Mucosa of rectum (tissue), 2 donors: ENCODE measurements at regions not wholly inside any gene's neighbourhood (a gene's known extent, or its start where the extent isn't known, plus 50 kb on each side); places are given as distances from the start of the nearest gene placed in this dataset.
"Not testable (repeated sequence)": the region's sequence is repeated elsewhere in the genome, so short reads cannot be mapped to it uniquely, and the experiment has no call there.

Experiments
- H3K27ac ChIP-seq, 2 donors: one replicate each; pipeline ENCODE4 v1.7.0; 2013; ENCODE audit warnings: inconsistent platforms in 2 of 2, low read depth in 2 of 2, low read length in 2 of 2
- H3K27me3 ChIP-seq, 2 donors: one replicate each; pipeline ENCODE4 v1.7.0; 2013; ENCODE audit warnings: low read length in 2 of 2; ENCODE audit not compliant: control insufficient read depth in 2 of 2, insufficient read depth in 2 of 2
- H3K36me3 ChIP-seq, 2 donors: one replicate each; pipeline ENCODE4 v1.7.0; 2013; ENCODE audit warnings: low read length in 2 of 2; ENCODE audit not compliant: control insufficient read depth in 2 of 2, insufficient read depth in 2 of 2
- H3K4me1 ChIP-seq, 2 donors: one replicate each; pipeline ENCODE4 v1.7.0; 2013; ENCODE audit warnings: low read length in 2 of 2, mild to moderate bottlenecking in 1 of 2; ENCODE audit not compliant: control insufficient read depth in 2 of 2, insufficient read depth in 2 of 2
- H3K4me3 ChIP-seq, 2 donors: one replicate each; pipeline ENCODE4 v1.7.0; 2013; ENCODE audit warnings: low read length in 2 of 2
- H3K9ac ChIP-seq, 2 donors: one replicate each; pipeline ENCODE4 v1.7.0; 2013; ENCODE audit warnings: low read length in 2 of 2, low read depth in 1 of 2, mild to moderate bottlenecking in 1 of 2
- H3K9me3 ChIP-seq, 2 donors: one replicate each; pipeline ENCODE4 v1.7.0; 2013; ENCODE audit warnings: low read length in 2 of 2; ENCODE audit not compliant: control insufficient read depth in 2 of 2
- donor health status: healthy.
- donor health status: Normal muscosa, but diverticular disease.

DNA sequence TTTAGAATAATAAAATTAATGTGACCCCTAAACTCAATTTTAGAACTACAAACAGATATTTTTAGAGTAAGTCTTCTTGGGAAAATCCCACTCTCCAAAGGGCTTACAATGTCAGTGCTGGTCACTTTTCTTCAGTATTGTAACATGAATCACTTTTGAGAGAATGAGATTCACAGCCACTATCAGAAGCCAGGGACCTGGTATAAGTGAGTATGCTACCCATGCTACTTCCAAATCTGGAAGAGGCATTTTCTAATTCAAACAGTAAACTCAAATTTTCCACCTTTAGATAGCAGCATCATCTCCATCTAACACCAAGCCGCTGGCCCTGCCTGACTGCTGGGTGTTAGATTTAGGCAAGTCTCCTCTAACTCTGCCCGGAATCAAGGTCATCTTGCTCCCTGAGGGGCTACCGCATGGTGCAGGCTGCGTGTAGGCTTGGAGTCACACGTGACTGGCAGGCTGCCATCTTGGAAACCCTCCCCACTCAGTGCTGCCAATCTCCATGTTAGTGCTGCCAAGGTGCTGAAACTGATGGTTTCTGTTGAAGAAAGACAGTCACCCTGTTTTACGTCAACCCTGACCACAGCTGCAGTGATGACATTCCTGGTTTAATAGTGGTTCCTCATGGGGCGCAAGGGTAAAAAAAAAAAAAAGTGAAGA is 882.9 kb upstream of the B3GALT2 start:
- Histone ChIP-seq H3K9ac (no peak overlapping the region), H3K4me1 (no peaks in the 10 kb centered on the region), H3K27ac (no peak overlapping the region), H3K4me3 (no peak overlapping the region), H3K9me3 (no peaks in the 10 kb centered on the region), H3K36me3 (no peaks in the 10 kb centered on the region), H3K27me3 (no peaks in the 10 kb centered on the region)

GRCh38 chr1:194068446-194069167 is 882.2 kb upstream of the B3GALT2 start:
- no peak overlapping the region for H3K27ac ChIP-seq
- no peaks in the 10 kb centered on the region for H3K4me1 ChIP-seq
- H3K9ac ChIP-seq = no peak overlapping the region
- H3K27me3 ChIP-seq = no peaks in the 10 kb centered on the region
- H3K4me3 ChIP-seq = no peak overlapping the region
- H3K9me3 ChIP-seq = no peaks in the 10 kb centered on the region
- H3K36me3 ChIP-seq = no peaks in the 10 kb centered on the region

DNA sequence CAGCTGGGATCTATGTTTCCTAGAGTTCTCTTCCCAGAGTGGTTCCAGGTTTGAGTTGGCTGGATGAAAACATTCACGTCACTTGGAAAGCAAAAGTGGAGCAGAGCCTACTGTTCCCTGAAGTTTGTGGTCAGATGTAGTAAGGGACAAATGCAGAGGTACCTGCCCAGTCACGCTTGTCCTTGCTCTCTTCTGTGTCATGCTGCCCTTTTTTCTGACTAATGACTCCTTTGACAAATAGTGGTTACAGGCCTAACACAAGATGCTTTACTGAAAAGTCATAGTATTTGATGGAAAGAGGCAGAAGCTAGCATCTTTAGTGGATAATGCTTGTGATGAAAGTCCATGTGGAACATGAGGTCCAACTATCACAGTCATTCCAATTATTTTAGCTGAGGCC is 881.4 kb upstream of the B3GALT2 start:
- Histone ChIP-seq H3K4me3 (no peak overlapping the region), H3K9ac (no peak overlapping the region), H3K4me1 (no peaks in the 10 kb centered on the region), H3K27me3 (no peaks in the 10 kb centered on the region), H3K27ac (no peak overlapping the region), H3K9me3 (no peaks in the 10 kb centered on the region), H3K36me3 (no peaks in the 10 kb centered on the region)

- no peak overlapping the region for H3K9ac ChIP-seq
- H3K27ac ChIP-seq = no peak overlapping the region
- H3K36me3 ChIP-seq = no peaks in the 10 kb centered on the region
- no peaks in the 10 kb centered on the region for H3K4me1 ChIP-seq
- H3K9me3 ChIP-seq = no peaks in the 10 kb centered on the region
- no peaks in the 10 kb centered on the region for H3K27me3 ChIP-seq
- no peak overlapping the region for H3K4me3 ChIP-seq
Measured at GRCh38 chr1:194062962-194063361, 876.5 kb upstream of the B3GALT2 start.

DNA sequence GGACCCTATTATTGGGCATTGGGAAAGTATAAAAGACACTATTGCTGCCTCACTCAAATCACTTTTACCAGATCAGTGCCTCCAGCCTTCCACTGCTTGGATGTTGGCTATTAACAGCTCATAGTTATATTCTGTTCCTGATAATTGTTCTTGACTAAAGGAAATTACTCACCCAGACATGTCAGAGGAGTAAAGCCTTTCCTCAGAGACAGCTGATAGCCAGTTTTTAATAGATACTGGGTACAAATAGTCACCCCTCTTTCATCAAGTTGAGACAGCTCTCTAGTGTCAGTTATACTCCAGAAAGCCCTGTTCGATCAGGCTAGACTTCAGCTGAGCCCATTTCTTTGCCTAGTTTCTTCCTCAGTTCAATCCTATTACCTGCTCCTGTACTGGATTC is 876.1 kb upstream of the B3GALT2 start:
- H3K27me3 ChIP-seq = no peaks in the 10 kb centered on the region
- H3K4me3 ChIP-seq = no peak overlapping the region
- H3K36me3 ChIP-seq = no peaks in the 10 kb centered on the region
- H3K9me3 ChIP-seq = no peaks in the 10 kb centered on the region
- H3K9ac ChIP-seq = no peak overlapping the region
- H3K27ac ChIP-seq = no peak overlapping the region
- no peaks in the 10 kb centered on the region for H3K4me1 ChIP-seq

DNA sequence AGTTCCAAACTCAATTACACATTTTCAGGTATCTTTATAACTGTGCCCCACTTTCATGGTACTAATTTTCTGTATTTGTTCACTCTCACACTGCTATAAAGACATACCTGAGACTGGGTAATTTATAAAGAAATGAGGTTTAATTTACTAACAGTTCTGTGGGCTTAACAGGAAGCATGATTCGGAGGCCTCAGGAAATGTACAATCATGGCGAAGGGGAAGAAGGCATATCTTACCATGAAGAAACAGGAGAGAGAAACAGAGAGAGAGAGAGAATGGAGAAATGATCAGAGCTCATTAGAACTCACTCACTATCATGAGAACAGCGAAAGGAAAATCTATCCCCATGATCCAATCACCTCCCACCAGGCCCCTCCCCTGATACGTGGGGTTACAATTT is 874.1 kb upstream of the B3GALT2 start:
- Histone ChIP-seq H3K9ac (no peak overlapping the region), H3K4me1 (no peaks in the 10 kb centered on the region), H3K36me3 (no peaks in the 10 kb centered on the region), H3K4me3 (no peak overlapping the region), H3K27ac (no peak overlapping the region), H3K27me3 (no peaks in the 10 kb centered on the region), H3K9me3 (no peaks in the 10 kb centered on the region)

- not testable (repeated sequence) for H3K27ac ChIP-seq, H3K9me3 ChIP-seq, H3K4me1 ChIP-seq, H3K27me3 ChIP-seq, H3K4me3 ChIP-seq, H3K36me3 ChIP-seq, H3K9ac ChIP-seq
Measured at GRCh38 chr1:194058268-194058667, 871.9 kb upstream of the B3GALT2 start.

DNA sequence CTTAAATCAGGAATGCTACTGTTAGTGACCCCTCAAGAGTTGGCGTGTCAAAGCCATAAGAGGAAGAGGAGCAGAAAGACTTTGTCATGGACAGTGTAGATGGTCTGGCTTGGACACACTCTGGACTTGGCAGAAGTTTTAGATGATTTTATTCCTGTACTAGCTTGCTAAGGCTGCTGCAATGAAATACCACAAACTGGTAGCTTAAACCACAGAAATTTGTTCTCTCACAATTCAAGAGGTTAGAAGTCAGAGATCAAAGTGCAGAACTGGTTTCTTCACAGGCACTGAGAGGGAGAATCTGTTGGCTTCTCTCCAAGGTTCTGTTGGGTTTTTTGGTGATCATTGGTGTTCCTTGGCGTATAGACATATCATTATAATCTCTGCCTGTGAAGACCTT is 869.8 kb upstream of the B3GALT2 start:
- H3K36me3 ChIP-seq = no peaks in the 10 kb centered on the region

GRCh38 chr1:194055536-194055935 is 869.1 kb upstream of the B3GALT2 start:
- Histone ChIP-seq H3K4me1 (no peaks in the 10 kb centered on the region), H3K27ac (no peak overlapping the region)

More for the DNA sequence above, 869.8 kb upstream of the B3GALT2 start:
- Histone ChIP-seq H3K4me3 (no peak overlapping the region), H3K27ac (no peak overlapping the region), H3K4me1 (no peaks in the 10 kb centered on the region), H3K9ac (no peak overlapping the region), H3K9me3 (no peaks in the 10 kb centered on the region), H3K27me3 (no peaks in the 10 kb centered on the region)

GRCh38 chr1:194052514-194053338 is 866.3 kb upstream of the B3GALT2 start:
- H3K9me3 ChIP-seq = no peaks in the 10 kb centered on the region
- H3K27ac ChIP-seq = no peak overlapping the region
- H3K27me3 ChIP-seq = no peaks in the 10 kb centered on the region
- no peaks in the 10 kb centered on the region for H3K36me3 ChIP-seq
- H3K4me3 ChIP-seq = no peak overlapping the region
- no peaks in the 10 kb centered on the region for H3K4me1 ChIP-seq
- no peak overlapping the region for H3K9ac ChIP-seq

More at GRCh38 chr1:194055536-194055935, 869.1 kb upstream of the B3GALT2 start:
- H3K9ac ChIP-seq = no peak overlapping the region
- no peaks in the 10 kb centered on the region for H3K9me3 ChIP-seq
- H3K36me3 ChIP-seq = no peaks in the 10 kb centered on the region
- no peak overlapping the region for H3K4me3 ChIP-seq
- no peaks in the 10 kb centered on the region for H3K27me3 ChIP-seq
